ENCODE measurements at regions not wholly inside any gene's neighbourhood (a gene's known extent, or its start where the extent isn't known, plus 50 kb on each side); places are given as distances from the start of the nearest gene placed in this dataset.

GRCh38 chr2:72033636-72034035 is 114.0 kb downstream of the CYP26B1 start:
- TF ChIP-seq EZH2 (IDR thresholded peaks at IDR 0.05) (no peak), POLR2AphosphoS5 (IDR thresholded peaks at IDR 0.05; ENCODE audit: borderline replicate concordance, low read depth, low read length) (no peak), FOXP2 (optimal IDR thresholded peaks at IDR 0.05; ENCODE audit: control extremely low read depth, extremely low read length, insufficient read depth) (no peak)
